B cell (primary cell): ENCODE measurements at regions not wholly inside any gene's neighbourhood (a gene's known extent, or its start where the extent isn't known, plus 50 kb on each side); places are given as distances from the start of the nearest gene placed in this dataset.

Experiments
- ATAC-seq: fragments of 200-7000 bp; cut with Tn5 transposase; one replicate; pipeline ENCODE4 v1.10.0; 2021; ENCODE audit warnings: low read depth, mild to moderate bottlenecking, moderate number of reproducible peaks, moderate library complexity
- CTCF ChIA-PET: fragments of 350-600 bp; sonication (Branson Sonifier 250); formaldehyde crosslinking; loops from one replicate; lab custom pipeline; 2021; ENCODE audit warnings: antibody characterized with exemption, inconsistent platforms; lab: Charles Lee
- POLR2A ChIA-PET: fragments of 350-600 bp; sonication (Branson Sonifier 250); formaldehyde crosslinking; loops from one replicate; lab custom pipeline; 2021; ENCODE audit warnings: antibody characterized with exemption; lab: Charles Lee
- DNase-seq: peaks from one replicate; pipeline ENCODE4 v3.0.0; 2013
- H2AFZ ChIP-seq: 2 replicates; pipeline ENCODE4 v1.6.1; 2012; ENCODE audit warnings: mild to moderate bottlenecking, low read depth, low read length; ENCODE audit not compliant: insufficient read depth, poor library complexity, severe bottlenecking
- H3K27ac ChIP-seq, 2 donors: 1 replicate in 1 of 2; 2 replicates in 1 of 2; pipeline ENCODE4 v1.5.1; 2012 to 2013; ENCODE audit warnings: low read length in 2 of 2, mild to moderate bottlenecking in 2 of 2, moderate library complexity in 1 of 2
- H3K27me3 ChIP-seq, 4 experiments: fragments of 200-600 bp in 1 of 4; sonication (generic) in 1 of 4; replicated peaks in 1 of 4; 1 replicate in 2 of 4; 2 replicates in 2 of 4; pipeline versions ENCODE4 v1.6.1 to v1.7.0; 2013 to 2016; ENCODE audit warnings: low read length in 3 of 4, mild to moderate bottlenecking in 2 of 4, mixed read lengths in 1 of 4, moderate library complexity in 1 of 4; ENCODE audit not compliant: insufficient read depth in 4 of 4, control insufficient read depth in 3 of 4; ENCODE audit errors: control extremely low read depth in 1 of 4
- H3K36me3 ChIP-seq, 2 experiments: replicated peaks in 1 of 2; 1 replicate in 1 of 2; 2 replicates in 1 of 2; pipeline versions ENCODE4 v1.6.1 to v1.7.1; 2013; ENCODE audit warnings: low read length in 1 of 2; ENCODE audit not compliant: insufficient read depth in 2 of 2, control insufficient read depth in 1 of 2; ENCODE audit errors: control extremely low read depth in 1 of 2, extremely low read depth in 1 of 2
- H3K4me1 ChIP-seq, 2 donors: fragments of 200-600 bp in 1 of 2; sonication (generic) in 1 of 2; 1 replicate in 1 of 2; 2 replicates in 1 of 2; pipeline versions ENCODE4 v1.5.1 to v1.6.1; 2013 to 2017; ENCODE audit warnings: low read length in 2 of 2; ENCODE audit not compliant: control insufficient read depth in 2 of 2, insufficient read depth in 2 of 2
- H3K4me2 ChIP-seq: replicated peaks from 2 replicates; pipeline ENCODE3; 2012; ENCODE audit warnings: mild to moderate bottlenecking, low read depth, low read length; ENCODE audit not compliant: poor library complexity, severe bottlenecking
- H3K4me3 ChIP-seq, 5 experiments: fragments of 200-600 bp in 1 of 5; sonication (generic) in 1 of 5; 1 replicate in 3 of 5; 2 replicates in 2 of 5; pipeline versions ENCODE4 v1.5.1 to v1.7.0; 2011 to 2016; ENCODE audit warnings: low read length in 4 of 5, mild to moderate bottlenecking in 4 of 5, low read depth in 2 of 5, control low read depth in 1 of 5, moderate library complexity in 1 of 5; ENCODE audit not compliant: insufficient read depth in 1 of 5; ENCODE audit errors: control extremely low read depth in 1 of 5, extremely low read depth in 1 of 5
- H3K79me2 ChIP-seq: fragments of 200-600 bp; sonication (generic); one replicate; pipeline ENCODE4 v1.6.0; 2016; ENCODE audit warnings: low read length; ENCODE audit not compliant: control insufficient read depth, insufficient read depth
- H3K9ac ChIP-seq: fragments of 200-600 bp; sonication (generic); 2 replicates; pipeline ENCODE4 v1.6.1; 2017; ENCODE audit warnings: mild to moderate bottlenecking, low read length, moderate library complexity
- H3K9me3 ChIP-seq, 3 donors: one replicate each; pipeline versions ENCODE4 v1.6.1 to v1.7.1; 2013; ENCODE audit warnings: low read length in 2 of 3; ENCODE audit not compliant: control insufficient read depth in 2 of 3, insufficient read depth in 1 of 3; ENCODE audit errors: control extremely low read depth in 1 of 3
- H4K20me1 ChIP-seq: 2 replicates; pipeline ENCODE4 v1.6.0; 2012; ENCODE audit warnings: mild to moderate bottlenecking, low read length; ENCODE audit not compliant: insufficient read depth, control insufficient read depth, poor library complexity, severe bottlenecking
- H3K27ac Mint-ChIP-seq: one replicate; pipeline ENCODE4 v1.8.0; 2021; ENCODE audit warnings: mixed read lengths
- H3K27me3 Mint-ChIP-seq: one replicate; pipeline ENCODE4 v1.8.0; 2021; ENCODE audit warnings: mixed read lengths
- H3K4me1 Mint-ChIP-seq: one replicate; pipeline ENCODE4 v1.8.0; 2021; ENCODE audit warnings: mixed read lengths
- H3K4me3 Mint-ChIP-seq: one replicate; pipeline ENCODE4 v1.8.0; 2021; ENCODE audit warnings: mixed read lengths
- H3K9me3 Mint-ChIP-seq: one replicate; pipeline ENCODE4 v1.8.0; 2022; ENCODE audit warnings: mixed read lengths; ENCODE audit not compliant: insufficient read depth
- EZH2 ChIP-seq: IDR thresholded peaks from 2 replicates; pipeline ENCODE4 v1.6.1; 2012; ENCODE audit warnings: borderline replicate concordance, low read depth, mild to moderate bottlenecking, moderate library complexity, low read length; ENCODE audit not compliant: insufficient read depth, poor library complexity, severe bottlenecking
- WGBS: methylation state at CpG from one replicate; pipeline ENCODE4 v1.1.5; 2013; ENCODE audit warnings: missing lambda C conversion rate; ENCODE audit not compliant: insufficient coverage; 5-methylcytosine and 5-hydroxymethylcytosine counted together
- intact Hi-C: fragments of 100-400 bp; cut with micrococcal nuclease; formaldehyde crosslinking; loops from one replicate; pipeline ENCODE4 v1.10.0; 2022
- TF ChIP-seq, protein P1 (sequence below): fragments of 200-600 bp; IDR thresholded peaks from one replicate; pipeline ENCODE4 v1.8.0; 2022; ENCODE audit warnings: antibody characterized with exemption, mild to moderate bottlenecking

DNA sequence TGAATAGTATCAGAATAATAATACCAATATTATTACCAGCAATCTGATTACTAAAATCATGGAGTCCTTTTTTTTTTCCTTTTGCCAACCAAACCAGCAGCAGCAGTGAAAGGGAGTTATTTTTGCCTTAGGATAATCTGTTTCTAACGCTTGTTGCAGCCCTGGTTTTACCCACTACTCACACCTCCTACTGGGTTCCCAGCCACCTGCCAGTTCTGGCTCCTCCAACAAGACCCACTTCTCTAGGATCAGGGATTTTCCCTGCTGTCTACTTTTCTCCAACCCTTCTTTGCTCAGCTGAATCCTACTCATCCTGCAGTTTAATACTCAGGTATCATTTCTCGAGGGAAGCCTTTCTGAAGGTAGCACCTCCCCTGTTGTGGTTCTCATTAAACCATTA is 96.8 kb upstream of the BCAR3 start:
- TF ChIP-seq, protein P1, sequence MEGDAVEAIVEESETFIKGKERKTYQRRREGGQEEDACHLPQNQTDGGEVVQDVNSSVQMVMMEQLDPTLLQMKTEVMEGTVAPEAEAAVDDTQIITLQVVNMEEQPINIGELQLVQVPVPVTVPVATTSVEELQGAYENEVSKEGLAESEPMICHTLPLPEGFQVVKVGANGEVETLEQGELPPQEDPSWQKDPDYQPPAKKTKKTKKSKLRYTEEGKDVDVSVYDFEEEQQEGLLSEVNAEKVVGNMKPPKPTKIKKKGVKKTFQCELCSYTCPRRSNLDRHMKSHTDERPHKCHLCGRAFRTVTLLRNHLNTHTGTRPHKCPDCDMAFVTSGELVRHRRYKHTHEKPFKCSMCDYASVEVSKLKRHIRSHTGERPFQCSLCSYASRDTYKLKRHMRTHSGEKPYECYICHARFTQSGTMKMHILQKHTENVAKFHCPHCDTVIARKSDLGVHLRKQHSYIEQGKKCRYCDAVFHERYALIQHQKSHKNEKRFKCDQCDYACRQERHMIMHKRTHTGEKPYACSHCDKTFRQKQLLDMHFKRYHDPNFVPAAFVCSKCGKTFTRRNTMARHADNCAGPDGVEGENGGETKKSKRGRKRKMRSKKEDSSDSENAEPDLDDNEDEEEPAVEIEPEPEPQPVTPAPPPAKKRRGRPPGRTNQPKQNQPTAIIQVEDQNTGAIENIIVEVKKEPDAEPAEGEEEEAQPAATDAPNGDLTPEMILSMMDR: no peak
- no peak for TF ChIP-seq EZH2
- ATAC-seq: no peak
- Histone ChIP-seq H3K36me3 (no peaks in the 10 kb centered on the region), H3K79me2 (no peaks in the 10 kb centered on the region), H2AFZ (no peak overlapping the region), H4K20me1 (no peaks in the 10 kb centered on the region), H3K27me3 (no peaks in the 10 kb centered on the region), H3K4me3 (no peak overlapping the region), H3K27ac (no peak overlapping the region), H3K9me3 (no peaks in the 10 kb centered on the region), H3K4me2 (no peak overlapping the region), H3K9ac (no peak overlapping the region), H3K4me1 (no peaks in the 10 kb centered on the region)
- Mint-ChIP-seq H3K9me3 (no peaks in the 10 kb centered on the region), H3K4me1 (no peaks in the 10 kb centered on the region), H3K27me3 (no peaks in the 10 kb centered on the region), H3K4me3 (no peak overlapping the region), H3K27ac (no peak overlapping the region)
- 100% methylated on average over 1 of the region's 2 CpGs for WGBS
- intact Hi-C loops: no loop called here
- ChIA-PET CTCF (no interaction called here), POLR2A (no interaction called here)
- no peak for DNase-seq

DNA sequence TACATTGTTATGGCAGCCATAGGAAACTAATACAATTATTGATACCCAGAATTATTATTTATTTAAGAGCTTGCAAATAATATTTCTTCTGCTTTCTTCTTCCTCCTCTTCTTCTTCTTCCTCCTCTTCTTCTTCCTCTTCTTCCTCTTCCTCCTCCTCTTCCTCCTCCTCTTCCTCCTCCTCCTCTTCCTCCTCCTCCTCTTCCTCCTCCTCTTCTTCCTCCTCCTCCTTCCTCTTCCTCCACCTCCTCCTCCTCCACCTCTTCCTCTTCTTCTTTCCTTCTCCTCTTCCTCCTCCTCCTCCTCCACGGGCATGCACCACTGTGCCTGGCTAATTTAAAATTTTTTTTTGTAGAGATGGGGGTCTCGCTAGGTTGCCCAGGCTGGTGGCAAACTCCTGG is 95.6 kb upstream of the BCAR3 start:
- H3K9me3 Mint-ChIP-seq: no peaks in the 10 kb centered on the region
- no peaks in the 10 kb centered on the region for H3K4me1 Mint-ChIP-seq
- H3K27me3 Mint-ChIP-seq: no peaks in the 10 kb centered on the region
- Histone ChIP-seq H3K79me2 (no peaks in the 10 kb centered on the region), H3K9ac (no peak overlapping the region), H3K4me3 (no peak overlapping the region), H4K20me1 (no peaks in the 10 kb centered on the region), H3K36me3 (no peaks in the 10 kb centered on the region), H2AFZ (no peak overlapping the region), H3K4me2 (no peak overlapping the region), H3K9me3 (no peaks in the 10 kb centered on the region), H3K27ac (no peak overlapping the region), H3K4me1 (no peaks in the 10 kb centered on the region), H3K27me3 (no peaks in the 10 kb centered on the region)
- H3K27ac Mint-ChIP-seq: no peak overlapping the region
- POLR2A ChIA-PET: no interaction called here
- H3K4me3 Mint-ChIP-seq: no peak overlapping the region
- CTCF ChIA-PET: no interaction called here
- intact Hi-C loops: no loop called here
- WGBS: no CpG with 5 or more reads among the region's 2 CpGs
- DNase-seq (no peak), ATAC-seq (no peak)
- no peak for TF ChIP-seq EZH2
- TF ChIP-seq, protein P1: no peak
